HEK293 (cell line): ENCODE measurements at regions not wholly inside any gene's neighbourhood (a gene's known extent, or its start where the extent isn't known, plus 50 kb on each side); places are given as distances from the start of the nearest gene placed in this dataset.

Experiments used
- KLF16 ChIP-seq: fragments of 450-650 bp; formaldehyde crosslinking; IDR thresholded peaks from 2 replicates; pipeline ENCODE4 v1.5.1; 2017; ENCODE audit warnings: missing biosample characterization, missing genetic modification characterization
- ZBTB44 ChIP-seq: fragments of 450-650 bp; IDR thresholded peaks from 2 replicates; pipeline ENCODE4 v1.5.1; 2018; ENCODE audit warnings: missing biosample characterization, mild to moderate bottlenecking, missing genetic modification characterization
- ZNF202 ChIP-seq: fragments of 450-650 bp; formaldehyde crosslinking; IDR thresholded peaks from 2 replicates; pipeline ENCODE4 v1.5.1; 2016; ENCODE audit warnings: missing biosample characterization, missing genetic modification characterization, borderline replicate concordance
- ZNF837 ChIP-seq: fragments of 450-650 bp; formaldehyde crosslinking; IDR thresholded peaks from 2 replicates; pipeline ENCODE4 v1.5.1; 2016; ENCODE audit warnings: missing biosample characterization, missing genetic modification characterization
- ZSCAN30 ChIP-seq: fragments of 450-650 bp; IDR thresholded peaks from 2 replicates; pipeline ENCODE4 v1.5.1; 2018; ENCODE audit warnings: missing biosample characterization, mild to moderate bottlenecking, missing genetic modification characterization, moderate library complexity
- TF ChIP-seq, protein P1 (sequence below): fragments of 450-650 bp; formaldehyde crosslinking; IDR thresholded peaks from 2 replicates; pipeline ENCODE4 v1.5.1; 2016; ENCODE audit warnings: missing biosample characterization, missing genetic modification characterization
- TF ChIP-seq, protein P2 (sequence below): fragments of 450-650 bp; formaldehyde crosslinking; IDR thresholded peaks from 2 replicates; pipeline ENCODE4; 2016; ENCODE audit warnings: missing biosample characterization, missing genetic modification characterization

GRCh38 chr5:135249658-135250057, 149.4 kb downstream of the MACROH2A1 start:
- no peak for TF ChIP-seq ZBTB44 (tag by site-specific recombination)
- no peak for TF ChIP-seq ZSCAN30 (tag by site-specific recombination)
- TF ChIP-seq, protein P1, sequence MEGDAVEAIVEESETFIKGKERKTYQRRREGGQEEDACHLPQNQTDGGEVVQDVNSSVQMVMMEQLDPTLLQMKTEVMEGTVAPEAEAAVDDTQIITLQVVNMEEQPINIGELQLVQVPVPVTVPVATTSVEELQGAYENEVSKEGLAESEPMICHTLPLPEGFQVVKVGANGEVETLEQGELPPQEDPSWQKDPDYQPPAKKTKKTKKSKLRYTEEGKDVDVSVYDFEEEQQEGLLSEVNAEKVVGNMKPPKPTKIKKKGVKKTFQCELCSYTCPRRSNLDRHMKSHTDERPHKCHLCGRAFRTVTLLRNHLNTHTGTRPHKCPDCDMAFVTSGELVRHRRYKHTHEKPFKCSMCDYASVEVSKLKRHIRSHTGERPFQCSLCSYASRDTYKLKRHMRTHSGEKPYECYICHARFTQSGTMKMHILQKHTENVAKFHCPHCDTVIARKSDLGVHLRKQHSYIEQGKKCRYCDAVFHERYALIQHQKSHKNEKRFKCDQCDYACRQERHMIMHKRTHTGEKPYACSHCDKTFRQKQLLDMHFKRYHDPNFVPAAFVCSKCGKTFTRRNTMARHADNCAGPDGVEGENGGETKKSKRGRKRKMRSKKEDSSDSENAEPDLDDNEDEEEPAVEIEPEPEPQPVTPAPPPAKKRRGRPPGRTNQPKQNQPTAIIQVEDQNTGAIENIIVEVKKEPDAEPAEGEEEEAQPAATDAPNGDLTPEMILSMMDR (tag by site-specific recombination), result no peak
- no peak for TF ChIP-seq ZNF837 (tag by site-specific recombination)
- TF ChIP-seq, protein P2, sequence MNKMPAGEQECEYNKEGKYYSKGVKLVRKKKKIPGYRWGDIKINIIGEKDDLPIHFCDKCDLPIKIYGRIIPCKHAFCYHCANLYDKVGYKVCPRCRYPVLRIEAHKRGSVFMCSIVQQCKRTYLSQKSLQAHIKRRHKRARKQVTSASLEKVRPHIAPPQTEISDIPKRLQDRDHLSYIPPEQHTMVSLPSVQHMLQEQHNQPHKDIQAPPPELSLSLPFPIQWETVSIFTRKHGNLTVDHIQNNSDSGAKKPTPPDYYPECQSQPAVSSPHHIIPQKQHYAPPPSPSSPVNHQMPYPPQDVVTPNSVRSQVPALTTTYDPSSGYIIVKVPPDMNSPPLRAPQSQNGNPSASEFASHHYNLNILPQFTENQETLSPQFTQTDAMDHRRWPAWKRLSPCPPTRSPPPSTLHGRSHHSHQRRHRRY (tag by site-specific recombination), result no peak
- TF ChIP-seq KLF16 (tag by site-specific recombination), result no peak
- no peak for TF ChIP-seq ZNF202 (tag by site-specific recombination)
